Keratinocyte (primary cell): ENCODE measurements at regions not wholly inside any gene's neighbourhood (a gene's known extent, or its start where the extent isn't known, plus 50 kb on each side); places are given as distances from the start of the nearest gene placed in this dataset.

Experiments used
- DNase-seq: peaks from one replicate; pipeline ENCODE4 v3.0.0-alpha.2; 2011; ENCODE audit warnings: low read depth, missing footprints, low spot score
- FAIRE-seq: peaks from 2 replicates; lab custom pipeline; 2011; peaks lifted over from hg19 to GRCh38; lab: Jason Lieb, UNC
- H2AFZ ChIP-seq: 2 replicates; pipeline ENCODE4 v1.6.0; 2012; ENCODE audit warnings: low read length, control low read depth, inconsistent platforms; ENCODE audit not compliant: control insufficient read depth
- H3K27ac ChIP-seq: 2 replicates; pipeline ENCODE4 v1.5.1; 2011; ENCODE audit warnings: low read length; ENCODE audit not compliant: control insufficient read depth, insufficient read depth
- H3K27me3 ChIP-seq: 3 replicates; pipeline ENCODE4 v1.6.0; 2011; ENCODE audit warnings: low read length; ENCODE audit not compliant: control insufficient read depth, insufficient read depth; ENCODE audit errors: extremely low read depth
- H3K36me3 ChIP-seq, 2 experiments: 2 replicates in 1 of 2; 3 replicates in 1 of 2; pipeline ENCODE4 v1.5.1; 2011; ENCODE audit warnings: low read length in 2 of 2, mild to moderate bottlenecking in 1 of 2; ENCODE audit not compliant: control insufficient read depth in 2 of 2, insufficient read depth in 2 of 2; ENCODE audit errors: extremely low read depth in 1 of 2
- H3K4me1 ChIP-seq: 3 replicates; pipeline ENCODE4 v1.5.1; 2011; ENCODE audit warnings: low read length; ENCODE audit not compliant: control insufficient read depth, insufficient read depth; ENCODE audit errors: extremely low read depth
- H3K4me2 ChIP-seq: 3 replicates; pipeline ENCODE4 v1.6.0; 2011; ENCODE audit warnings: low read depth, low read length; ENCODE audit not compliant: control insufficient read depth, insufficient read depth; ENCODE audit errors: extremely low read depth
- H3K4me3 ChIP-seq, 3 experiments: fragments of 200-600 bp in 1 of 3; sonication (generic) in 1 of 3; 2 replicates in 2 of 3; 3 replicates in 1 of 3; pipeline ENCODE4 v1.5.1; 2011 to 2016; ENCODE audit warnings: low read length in 3 of 3, mild to moderate bottlenecking in 3 of 3, control low read depth in 2 of 3, inconsistent platforms in 1 of 3, low read depth in 1 of 3, mixed read lengths in 1 of 3, mixed run types in 1 of 3, moderate library complexity in 1 of 3; ENCODE audit not compliant: control insufficient read depth in 2 of 3, insufficient read depth in 2 of 3; ENCODE audit errors: extremely low read depth in 1 of 3
- H3K79me2 ChIP-seq: 2 replicates; pipeline ENCODE4 v1.6.0; 2012; ENCODE audit warnings: low read length; ENCODE audit not compliant: control insufficient read depth, insufficient read depth
- H3K9ac ChIP-seq: 3 replicates; pipeline ENCODE4 v1.6.0; 2011; ENCODE audit warnings: low read length; ENCODE audit not compliant: control insufficient read depth, insufficient read depth; ENCODE audit errors: extremely low read depth
- H3K9me1 ChIP-seq: 3 replicates; pipeline ENCODE4 v1.6.0; 2011; ENCODE audit warnings: low read length; ENCODE audit not compliant: control insufficient read depth, insufficient read depth; ENCODE audit errors: extremely low read depth
- H3K9me3 ChIP-seq: 2 replicates; pipeline ENCODE4 v1.5.1; 2012; ENCODE audit warnings: low read depth, low read length; ENCODE audit not compliant: control insufficient read depth
- H4K20me1 ChIP-seq: 3 replicates; pipeline ENCODE4 v1.6.0; 2011; ENCODE audit warnings: low read length; ENCODE audit not compliant: control insufficient read depth, insufficient read depth; ENCODE audit errors: extremely low read depth
- EZH2 ChIP-seq: IDR thresholded peaks from one replicate; pipeline ENCODE4 v1.6.1; 2012; ENCODE audit warnings: inconsistent platforms, mild to moderate bottlenecking, low read length, moderate library complexity
- dilution Hi-C: fragments of 300-500 bp; cut with MboI; formaldehyde crosslinking; loops from one replicate; pipeline ENCODE4 v1.7.0; 2020; ENCODE audit warnings: low sequenced_read_pairs; ENCODE audit not compliant: extremely low pct_ligation_motif_present
- TF ChIP-seq, protein P1 (sequence below), 3 experiments: IDR thresholded peaks in 1 of 3; conservative IDR thresholded peaks in 1 of 3; optimal IDR thresholded peaks in 1 of 3; 2 replicates in 2 of 3; 3 replicates in 1 of 3; pipeline versions ENCODE3 to v1.5.1; 2011; ENCODE audit warnings: low read length in 3 of 3, mild to moderate bottlenecking in 3 of 3, moderate library complexity in 2 of 3, control low read depth in 1 of 3, inconsistent platforms in 1 of 3; ENCODE audit not compliant: insufficient read depth in 2 of 3; ENCODE audit errors: extremely low read depth in 1 of 3

DNA sequence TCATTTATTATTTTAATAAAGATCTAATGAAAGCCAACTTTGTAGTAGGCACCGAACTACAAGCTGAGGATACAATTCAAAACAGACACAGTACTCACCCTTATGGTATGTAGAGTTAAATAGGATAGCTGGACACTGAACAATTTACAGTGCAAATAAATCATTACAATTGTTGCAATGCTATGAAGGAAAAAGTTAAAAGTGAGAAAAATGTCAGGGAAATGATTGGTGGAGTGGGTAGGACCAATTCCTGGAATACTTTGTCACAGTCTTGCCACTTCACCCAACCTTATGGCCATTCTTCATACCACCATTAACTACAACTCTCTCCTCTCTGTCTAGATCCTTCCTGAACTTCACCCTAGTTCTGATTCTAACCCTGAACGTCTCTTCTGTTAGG, 70.1 kb upstream of the CCSER1 start:
- H3K79me2 ChIP-seq, result no peaks in the 10 kb centered on the region
- FAIRE-seq (no peak), DNase-seq (no peak)
- H3K9me1 ChIP-seq, result no peaks in the 10 kb centered on the region
- no peak for TF ChIP-seq EZH2
- TF ChIP-seq, protein P1, sequence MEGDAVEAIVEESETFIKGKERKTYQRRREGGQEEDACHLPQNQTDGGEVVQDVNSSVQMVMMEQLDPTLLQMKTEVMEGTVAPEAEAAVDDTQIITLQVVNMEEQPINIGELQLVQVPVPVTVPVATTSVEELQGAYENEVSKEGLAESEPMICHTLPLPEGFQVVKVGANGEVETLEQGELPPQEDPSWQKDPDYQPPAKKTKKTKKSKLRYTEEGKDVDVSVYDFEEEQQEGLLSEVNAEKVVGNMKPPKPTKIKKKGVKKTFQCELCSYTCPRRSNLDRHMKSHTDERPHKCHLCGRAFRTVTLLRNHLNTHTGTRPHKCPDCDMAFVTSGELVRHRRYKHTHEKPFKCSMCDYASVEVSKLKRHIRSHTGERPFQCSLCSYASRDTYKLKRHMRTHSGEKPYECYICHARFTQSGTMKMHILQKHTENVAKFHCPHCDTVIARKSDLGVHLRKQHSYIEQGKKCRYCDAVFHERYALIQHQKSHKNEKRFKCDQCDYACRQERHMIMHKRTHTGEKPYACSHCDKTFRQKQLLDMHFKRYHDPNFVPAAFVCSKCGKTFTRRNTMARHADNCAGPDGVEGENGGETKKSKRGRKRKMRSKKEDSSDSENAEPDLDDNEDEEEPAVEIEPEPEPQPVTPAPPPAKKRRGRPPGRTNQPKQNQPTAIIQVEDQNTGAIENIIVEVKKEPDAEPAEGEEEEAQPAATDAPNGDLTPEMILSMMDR (optimal IDR thresholded peaks at IDR 0.05 in 1 of 3, IDR thresholded peaks at IDR 0.05 in 1 of 3, conservative IDR thresholded peaks at IDR 0.05 in 1 of 3; ENCODE audit: extremely low read depth in 1 of 3, insufficient read depth in 2 of 3, low read length in 3 of 3), result no peak
- no peaks in the 10 kb centered on the region for H3K9me3 ChIP-seq
- no peaks in the 10 kb centered on the region for H3K36me3 ChIP-seq
- no peak overlapping the region for H3K4me3 ChIP-seq
- H4K20me1 ChIP-seq, result no peaks in the 10 kb centered on the region
- H3K27me3 ChIP-seq, result no peaks in the 10 kb centered on the region
- H2AFZ ChIP-seq, result peak overlapping the region; percentile 41
- dilution Hi-C loops, result no loop called here
- H3K4me2 ChIP-seq, result no peak overlapping the region
- no peaks in the 10 kb centered on the region for H3K4me1 ChIP-seq
- no peak overlapping the region for H3K27ac ChIP-seq
- no peak overlapping the region for H3K9ac ChIP-seq

DNA sequence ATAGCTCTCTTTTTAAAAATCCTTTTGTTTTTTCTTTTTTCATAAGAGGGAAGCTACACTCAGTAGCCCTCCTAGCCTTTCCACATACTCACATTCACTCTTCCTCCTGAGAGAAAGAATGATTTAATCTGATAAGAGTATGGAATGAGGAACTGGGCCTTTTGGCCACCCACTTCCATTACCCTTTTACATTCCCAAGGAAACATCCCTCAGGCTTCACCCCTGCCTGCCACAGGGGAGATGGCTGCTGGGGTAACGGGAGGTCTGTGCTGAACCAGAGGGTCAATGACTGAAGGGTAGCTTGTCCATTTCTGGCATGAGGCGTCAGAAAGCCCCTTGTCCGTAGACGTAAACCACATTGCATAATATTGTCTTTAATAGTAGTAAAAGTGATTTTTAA, 67.2 kb upstream of the CCSER1 start:
- Histone ChIP-seq H3K27ac (no peak overlapping the region), H3K9ac (no peak overlapping the region), H3K9me1 (no peaks in the 10 kb centered on the region), H3K36me3 (no peaks in the 10 kb centered on the region), H3K4me2 (no peak overlapping the region), H3K79me2 (no peaks in the 10 kb centered on the region), H4K20me1 (no peaks in the 10 kb centered on the region), H3K27me3 (no peaks in the 10 kb centered on the region), H2AFZ (no peak overlapping the region), H3K9me3 (no peaks in the 10 kb centered on the region), H3K4me1 (no peaks in the 10 kb centered on the region), H3K4me3 (no peak overlapping the region)
- dilution Hi-C loops, result no loop called here
- no peak for DNase-seq
- TF ChIP-seq EZH2, result no peak
- TF ChIP-seq, protein P1 (optimal IDR thresholded peaks at IDR 0.05 in 1 of 3, IDR thresholded peaks at IDR 0.05 in 1 of 3, conservative IDR thresholded peaks at IDR 0.05 in 1 of 3; ENCODE audit: extremely low read depth in 1 of 3, insufficient read depth in 2 of 3, low read length in 3 of 3), result no peak
- FAIRE-seq, result no peak
